CD4-positive, alpha-beta memory T cell (primary cell): ENCODE measurements at regions not wholly inside any gene's neighbourhood (a gene's known extent, or its start where the extent isn't known, plus 50 kb on each side); places are given as distances from the start of the nearest gene placed in this dataset.

Source experiments
- CTCF ChIA-PET: fragments of 350-600 bp; sonication (Branson Sonifier 250); formaldehyde crosslinking; loops from one replicate; lab custom pipeline; 2021; ENCODE audit warnings: inconsistent platforms; ENCODE audit not compliant: partially characterized antibody; lab: Charles Lee
- POLR2A ChIA-PET: fragments of 350-600 bp; sonication (Branson Sonifier 250); formaldehyde crosslinking; loops from one replicate; lab custom pipeline; 2021; ENCODE audit not compliant: partially characterized antibody; lab: Charles Lee
- DNase-seq, 5 donors: peaks; one replicate each; pipeline versions ENCODE4 v3.0.0 to v3.0.0-alpha.2; 2020 to 2022; ENCODE audit warnings: mixed read lengths in 1 of 5
- H3K27ac ChIP-seq: one replicate; pipeline ENCODE4 v1.7.0; 2013; ENCODE audit warnings: low read depth, low read length
- H3K27me3 ChIP-seq: 2 replicates; pipeline ENCODE4 v1.7.0; 2013; ENCODE audit warnings: mild to moderate bottlenecking, low read length, moderate library complexity; ENCODE audit not compliant: insufficient read depth
- H3K36me3 ChIP-seq: 2 replicates; pipeline ENCODE4 v1.7.0; 2013; ENCODE audit warnings: mild to moderate bottlenecking, low read length, moderate library complexity; ENCODE audit not compliant: insufficient read depth
- H3K4me1 ChIP-seq: 2 replicates; pipeline ENCODE4 v1.7.0; 2013; ENCODE audit warnings: mild to moderate bottlenecking, low read length, moderate library complexity; ENCODE audit not compliant: insufficient read depth
- H3K4me3 ChIP-seq, 2 donors: one replicate each; pipeline ENCODE4 v1.7.0; 2013; ENCODE audit warnings: low read length in 2 of 2, mild to moderate bottlenecking in 1 of 2
- H3K9me3 ChIP-seq, 2 donors: one replicate each; pipeline ENCODE4 v1.7.0; 2013; ENCODE audit warnings: low read length in 2 of 2, control low read depth in 1 of 2; ENCODE audit not compliant: control insufficient read depth in 1 of 2
- H3K27ac Mint-ChIP-seq, 7 donors: one replicate each; pipeline ENCODE4 v1.8.0; 2020 to 2021; ENCODE audit warnings: mixed read lengths in 7 of 7, mild to moderate bottlenecking in 6 of 7, inconsistent platforms in 3 of 7, moderate library complexity in 3 of 7
- H3K27me3 Mint-ChIP-seq, 2 donors: one replicate each; pipeline ENCODE4 v1.8.0; 2020 to 2021; ENCODE audit warnings: mixed read lengths in 2 of 2
- H3K36me3 Mint-ChIP-seq, 2 donors: one replicate each; pipeline ENCODE4 v1.8.0; 2020 to 2021; ENCODE audit warnings: mixed read lengths in 2 of 2, inconsistent platforms in 1 of 2, mild to moderate bottlenecking in 1 of 2
- H3K4me1 Mint-ChIP-seq, 4 donors: one replicate each; pipeline ENCODE4 v1.8.0; 2020 to 2021; ENCODE audit warnings: mixed read lengths in 4 of 4, mild to moderate bottlenecking in 1 of 4
- H3K4me3 Mint-ChIP-seq, 8 donors: one replicate each; pipeline ENCODE4 v1.8.0; 2020 to 2021; ENCODE audit warnings: mixed read lengths in 8 of 8, mild to moderate bottlenecking in 7 of 8, moderate library complexity in 6 of 8, inconsistent platforms in 3 of 8
- H3K9me3 Mint-ChIP-seq, 8 donors: one replicate each; pipeline ENCODE4 v1.8.0; 2020 to 2021; ENCODE audit warnings: mixed read lengths in 8 of 8, mild to moderate bottlenecking in 5 of 8, inconsistent platforms in 3 of 8, moderate library complexity in 1 of 8
- intact Hi-C: fragments of 100-400 bp; cut with micrococcal nuclease; formaldehyde crosslinking; loops from one replicate; pipeline ENCODE4 v1.15.1; 2023

GRCh38 chr16:79411357-79411756 lies 189.2 kb downstream of the MAF start:
- H3K36me3 Mint-ChIP-seq, result no peaks in the 10 kb centered on the region
- intact Hi-C loops, result no loop called here

GRCh38 chr16:79409978-79410377 lies 190.6 kb downstream of the MAF start:
- POLR2A ChIA-PET, result no interaction called here
- CTCF ChIA-PET, result interaction anchor here (0.6 to 1.3 kb wide), 2 partner anchors 24 to 154 kb away, joined by 3 read pairs; no protein-coding TSS in a partner anchor
- H3K27ac Mint-ChIP-seq, result no peak overlapping the region
- intact Hi-C loops, result no loop called here
- Histone ChIP-seq H3K36me3 (no peaks in the 10 kb centered on the region), H3K27ac (no peak overlapping the region), H3K9me3 (no peaks in the 10 kb centered on the region), H3K4me1 (peaks cover 17% of the 10 kb centered on the region), H3K27me3 (no peaks in the 10 kb centered on the region), H3K4me3 (no peak overlapping the region)
- H3K36me3 Mint-ChIP-seq, result no peaks in the 10 kb centered on the region
- H3K27me3 Mint-ChIP-seq, result no peaks in the 10 kb centered on the region
- peaks cover 0 to 10% (median 1%) of the 10 kb centered on the region in 8 donors for H3K9me3 Mint-ChIP-seq
- no peak for DNase-seq
- peaks cover 18 to 27% (median 22%) of the 10 kb centered on the region in 4 donors for H3K4me1 Mint-ChIP-seq
- no peak overlapping the region for H3K4me3 Mint-ChIP-seq

More at GRCh38 chr16:79411357-79411756, 189.2 kb downstream of the MAF start:
- H3K27me3 Mint-ChIP-seq, result no peaks in the 10 kb centered on the region
- peaks cover 28 to 41% (median 34%) of the 10 kb centered on the region in 4 donors for H3K4me1 Mint-ChIP-seq
- no peaks in the 10 kb centered on the region for H3K9me3 ChIP-seq
- peak overlapping the region in 2 of 7 donors; percentile 24 to 78 for H3K27ac Mint-ChIP-seq
- no peaks in the 10 kb centered on the region for H3K27me3 ChIP-seq
- no peaks in the 10 kb centered on the region for H3K36me3 ChIP-seq
- ChIA-PET POLR2A (no interaction called here), CTCF (no interaction called here)
- H3K4me1 ChIP-seq, result peaks cover 28% of the 10 kb centered on the region
- peaks cover 0 to 5% (median 0%) of the 10 kb centered on the region in 8 donors for H3K9me3 Mint-ChIP-seq
- DNase-seq, result no peak
- no peak overlapping the region for H3K4me3 ChIP-seq
- H3K27ac ChIP-seq, result no peak overlapping the region
- H3K4me3 Mint-ChIP-seq, result no peak overlapping the region

- intact Hi-C loops, result no loop called here
- POLR2A ChIA-PET, result no interaction called here
- Histone ChIP-seq H3K4me3 (no peak overlapping the region), H3K4me1 (peaks cover 8% of the 10 kb centered on the region), H3K36me3 (no peaks in the 10 kb centered on the region), H3K27me3 (no peaks in the 10 kb centered on the region), H3K27ac (no peak overlapping the region), H3K9me3 (no peaks in the 10 kb centered on the region)
- Mint-ChIP-seq H3K4me3 (no peak overlapping the region), H3K27ac (no peak overlapping the region), H3K27me3 (no peaks in the 10 kb centered on the region), H3K9me3 (peaks cover 0 to 6% (median 1%) of the 10 kb centered on the region in 8 donors), H3K4me1 (peaks cover 6 to 14% (median 13%) of the 10 kb centered on the region in 4 donors), H3K36me3 (no peaks in the 10 kb centered on the region)
- no peak for DNase-seq
- CTCF ChIA-PET, result interaction anchor here (0.6 kb wide), 1 partner anchor 512 kb away, joined by 3 read pairs; no protein-coding TSS in a partner anchor
These were observed 192.2 kb downstream of the MAF start for GRCh38 chr16:79408355-79408754.

GRCh38 chr16:79407461-79408135 lies 192.9 kb downstream of the MAF start:
- H3K4me1 Mint-ChIP-seq, result peaks cover 2 to 11% (median 9%) of the 10 kb centered on the region in 4 donors
- H3K27me3 ChIP-seq, result no peaks in the 10 kb centered on the region
- H3K9me3 ChIP-seq, result no peaks in the 10 kb centered on the region
- peaks cover 0 to 6% (median 1%) of the 10 kb centered on the region in 8 donors for H3K9me3 Mint-ChIP-seq
- peaks cover 4% of the 10 kb centered on the region for H3K4me1 ChIP-seq
- intact Hi-C loops, result no loop called here
- no peak overlapping the region for H3K27ac Mint-ChIP-seq
- H3K4me3 Mint-ChIP-seq, result no peak overlapping the region
- no peaks in the 10 kb centered on the region for H3K27me3 Mint-ChIP-seq
- H3K36me3 Mint-ChIP-seq, result no peaks in the 10 kb centered on the region
- ChIA-PET CTCF (interaction anchor here (0.6 kb wide), 1 partner anchor 511 kb away, joined by 3 read pairs; no protein-coding TSS in a partner anchor), POLR2A (interaction anchor here (1.8 kb wide), 1 partner anchor 8 kb away, joined by 6 read pairs; no protein-coding TSS in a partner anchor)
- H3K36me3 ChIP-seq, result no peaks in the 10 kb centered on the region
- H3K4me3 ChIP-seq, result no peak overlapping the region
- no peak overlapping the region for H3K27ac ChIP-seq
- DNase-seq, result no peak

GRCh38 chr16:79407005-79407404 lies 193.5 kb downstream of the MAF start:
- Histone ChIP-seq H3K27me3 (no peaks in the 10 kb centered on the region), H3K9me3 (no peaks in the 10 kb centered on the region), H3K36me3 (no peaks in the 10 kb centered on the region), H3K27ac (no peak overlapping the region), H3K4me1 (no peaks in the 10 kb centered on the region), H3K4me3 (no peak overlapping the region)
- peaks cover 0 to 6% (median 1%) of the 10 kb centered on the region in 8 donors for H3K9me3 Mint-ChIP-seq
- H3K27me3 Mint-ChIP-seq, result no peaks in the 10 kb centered on the region
- no peak overlapping the region for H3K4me3 Mint-ChIP-seq
- H3K4me1 Mint-ChIP-seq, result peaks cover 0 to 6% (median 5%) of the 10 kb centered on the region in 4 donors
- DNase-seq, result no peak
- ChIA-PET POLR2A (interaction anchor here (1.8 kb wide), 1 partner anchor 9 kb away, joined by 6 read pairs; no protein-coding TSS in a partner anchor), CTCF (no interaction called here)
- no peaks in the 10 kb centered on the region for H3K36me3 Mint-ChIP-seq
- H3K27ac Mint-ChIP-seq, result no peak overlapping the region
- intact Hi-C loops, result no loop called here

- Mint-ChIP-seq H3K36me3 (no peaks in the 10 kb centered on the region), H3K4me1 (no peaks in the 10 kb centered on the region), H3K27me3 (no peaks in the 10 kb centered on the region), H3K9me3 (peaks cover 0 to 6% (median 1%) of the 10 kb centered on the region in 8 donors), H3K4me3 (no peak overlapping the region), H3K27ac (no peak overlapping the region)
- ChIA-PET CTCF (no interaction called here), POLR2A (no interaction called here)
- Histone ChIP-seq H3K4me1 (no peaks in the 10 kb centered on the region), H3K9me3 (no peaks in the 10 kb centered on the region), H3K27me3 (no peaks in the 10 kb centered on the region), H3K4me3 (no peak overlapping the region), H3K36me3 (no peaks in the 10 kb centered on the region), H3K27ac (no peak overlapping the region)
- no peak for DNase-seq
- intact Hi-C loops, result no loop called here
These were observed 196.0 kb downstream of the MAF start for GRCh38 chr16:79404571-79404970.

- CTCF ChIA-PET, result no interaction called here
- DNase-seq, result no peak
- Histone ChIP-seq H3K4me3 (no peak overlapping the region), H3K27me3 (no peaks in the 10 kb centered on the region), H3K4me1 (no peaks in the 10 kb centered on the region), H3K9me3 (no peaks in the 10 kb centered on the region), H3K36me3 (no peaks in the 10 kb centered on the region), H3K27ac (no peak overlapping the region)
- H3K4me3 Mint-ChIP-seq, result no peak overlapping the region
- no peaks in the 10 kb centered on the region for H3K27me3 Mint-ChIP-seq
- H3K36me3 Mint-ChIP-seq, result no peaks in the 10 kb centered on the region
- peaks cover 0 to 6% (median 1%) of the 10 kb centered on the region in 8 donors for H3K9me3 Mint-ChIP-seq
- H3K4me1 Mint-ChIP-seq, result no peaks in the 10 kb centered on the region
- peak overlapping the region in 1 of 7 donors; percentile 29 for H3K27ac Mint-ChIP-seq
- POLR2A ChIA-PET, result no interaction called here
- intact Hi-C loops, result no loop called here
These were observed 197.0 kb downstream of the MAF start for GRCh38 chr16:79403534-79403933.
